ENCODE measurements at regions not wholly inside any gene's neighbourhood (a gene's known extent, or its start where the extent isn't known, plus 50 kb on each side); places are given as distances from the start of the nearest gene placed in this dataset.

- TF ChIP-seq CTCF (IDR thresholded peaks at IDR 0.05), result no peak
- DNase-seq (ENCODE audit: low spot score in 2 of 2), result no peak
- H3K9me3 ChIP-seq, result no peaks in the 10 kb centered on the region
- no peak overlapping the region for H3K27ac ChIP-seq
- H3K4me3 ChIP-seq, result no peak overlapping the region
- H3K27me3 ChIP-seq, result no peaks in the 10 kb centered on the region
- intact Hi-C loops (cut with DNase I), result no loop called here
- H3K4me1 ChIP-seq, result no peaks in the 10 kb centered on the region
- H3K36me3 ChIP-seq, result no peaks in the 10 kb centered on the region
Measured at GRCh38 chr3:102682741-102683140, 247.9 kb downstream of the ZPLD1 start.

- intact Hi-C loops (cut with DNase I), result no loop called here
- Histone ChIP-seq H3K36me3 (no peaks in the 10 kb centered on the region), H3K4me3 (no peak overlapping the region), H3K9me3 (no peaks in the 10 kb centered on the region), H3K4me1 (no peaks in the 10 kb centered on the region), H3K27me3 (no peaks in the 10 kb centered on the region), H3K27ac (no peak overlapping the region)
- no peak for TF ChIP-seq CTCF (IDR thresholded peaks at IDR 0.05)
- no peak for DNase-seq (ENCODE audit: low spot score in 2 of 2)
Measured at GRCh38 chr3:102686792-102687191, 252.0 kb downstream of the ZPLD1 start.

- H3K4me3 ChIP-seq, result no peak overlapping the region
- no peaks in the 10 kb centered on the region for H3K36me3 ChIP-seq
- no peaks in the 10 kb centered on the region for H3K9me3 ChIP-seq
- no peaks in the 10 kb centered on the region for H3K27me3 ChIP-seq
- no peak overlapping the region for H3K27ac ChIP-seq
- no peaks in the 10 kb centered on the region for H3K4me1 ChIP-seq
- no peak for TF ChIP-seq CTCF (IDR thresholded peaks at IDR 0.05)
- DNase-seq (ENCODE audit: low spot score in 2 of 2), result no peak
- intact Hi-C loops (cut with DNase I), result no loop called here
Measured at GRCh38 chr3:102687851-102688555, 253.2 kb downstream of the ZPLD1 start.

- Histone ChIP-seq H3K27ac (no peak overlapping the region), H3K4me3 (no peak overlapping the region), H3K27me3 (no peaks in the 10 kb centered on the region), H3K4me1 (no peaks in the 10 kb centered on the region), H3K36me3 (no peaks in the 10 kb centered on the region), H3K9me3 (no peaks in the 10 kb centered on the region)
- TF ChIP-seq CTCF (IDR thresholded peaks at IDR 0.05), result no peak
- intact Hi-C loops (cut with DNase I), result no loop called here
- no peak for DNase-seq (ENCODE audit: low spot score in 2 of 2)
Measured at GRCh38 chr3:102688556-102688930, 253.7 kb downstream of the ZPLD1 start.

- intact Hi-C loops (cut with DNase I), result no loop called here
- Histone ChIP-seq H3K4me3 (no peak overlapping the region), H3K36me3 (no peaks in the 10 kb centered on the region), H3K27ac (no peak overlapping the region), H3K27me3 (no peaks in the 10 kb centered on the region), H3K4me1 (no peaks in the 10 kb centered on the region), H3K9me3 (no peaks in the 10 kb centered on the region)
- DNase-seq (ENCODE audit: low spot score in 2 of 2), result no peak
- TF ChIP-seq CTCF (IDR thresholded peaks at IDR 0.05), result no peak
Measured at GRCh38 chr3:102691507-102691906, 256.7 kb downstream of the ZPLD1 start.

Data from ascending aorta (tissue), 2 donors.